ENCODE measurements at regions not wholly inside any gene's neighbourhood (a gene's known extent, or its start where the extent isn't known, plus 50 kb on each side); places are given as distances from the start of the nearest gene placed in this dataset.

- H3K4me3 ChIP-seq (ENCODE audit: low read depth, poor library complexity, severe bottlenecking), result no peak overlapping the region
- TF ChIP-seq POLR2A (IDR thresholded peaks at IDR 0.05) (no peak), CTCF (IDR thresholded peaks at IDR 0.05) (no peak)
- no peak for DNase-seq (ENCODE audit: low spot score in 2 of 2)
- WGBS, 2 donors, result 91 to 94% methylated on average over 5 of the region's 5 CpGs
- intact Hi-C loops (cut with DNase I; ENCODE audit: low total_unique reads), result no loop called here
Measured at GRCh38 chr5:124633209-124633608, 113.2 kb downstream of the ZNF608 start.

GRCh38 chr5:124631874-124632550 lies 114.4 kb downstream of the ZNF608 start:
- no peak overlapping the region for H3K4me3 ChIP-seq (ENCODE audit: low read depth, poor library complexity, severe bottlenecking)
- intact Hi-C loops (cut with DNase I; ENCODE audit: low total_unique reads), result no loop called here
- TF ChIP-seq CTCF (IDR thresholded peaks at IDR 0.05) (no peak), POLR2A (IDR thresholded peaks at IDR 0.05) (no peak)
- WGBS, 2 donors, result 67 to 68% methylated on average over 3 of the region's 3 CpGs
- no peak for DNase-seq (ENCODE audit: low spot score in 2 of 2)

- H3K4me3 ChIP-seq (ENCODE audit: low read depth, poor library complexity, severe bottlenecking), result no peak overlapping the region
- WGBS, 2 donors, result 76 to 88% methylated on average over 5 of the region's 5 CpGs
- DNase-seq (ENCODE audit: low spot score in 2 of 2), result no peak
- TF ChIP-seq CTCF (IDR thresholded peaks at IDR 0.05) (no peak), POLR2A (IDR thresholded peaks at IDR 0.05) (no peak)
- intact Hi-C loops (cut with DNase I; ENCODE audit: low total_unique reads), result no loop called here
Measured at GRCh38 chr5:124630767-124631704, 115.4 kb downstream of the ZNF608 start.

- intact Hi-C loops (cut with DNase I; ENCODE audit: low total_unique reads), result no loop called here
- TF ChIP-seq POLR2A (IDR thresholded peaks at IDR 0.05) (no peak), CTCF (IDR thresholded peaks at IDR 0.05) (no peak)
- WGBS, 2 donors, result 65 to 67% methylated on average over 14 to 17 of the region's 17 CpGs
- H3K4me3 ChIP-seq (ENCODE audit: low read depth, poor library complexity, severe bottlenecking), result no peak overlapping the region
- DNase-seq (ENCODE audit: low spot score in 2 of 2), result peak; percentile 52 to 93
Measured at GRCh38 chr5:124628721-124629596, 117.5 kb downstream of the ZNF608 start.

- TF ChIP-seq POLR2A (IDR thresholded peaks at IDR 0.05) (no peak), CTCF (IDR thresholded peaks at IDR 0.05) (no peak)
- intact Hi-C loops (cut with DNase I; ENCODE audit: low total_unique reads), result no loop called here
- no peak for DNase-seq (ENCODE audit: low spot score in 2 of 2)
Measured at GRCh38 chr5:124627815-124628595, 118.4 kb downstream of the ZNF608 start.

More at GRCh38 chr5:124627815-124628595, 118.4 kb downstream of the ZNF608 start:
- 80 to 88% methylated on average over 17 of the region's 17 CpGs for WGBS, 2 donors
- no peak overlapping the region for H3K4me3 ChIP-seq (ENCODE audit: low read depth, poor library complexity, severe bottlenecking)

All from lower leg skin (tissue), 4 donors.